PC-3 (cell line): ENCODE measurements at regions not wholly inside any gene's neighbourhood (a gene's known extent, or its start where the extent isn't known, plus 50 kb on each side); places are given as distances from the start of the nearest gene placed in this dataset.

Experiments used
- CTCF ChIP-seq: fragments of 300-600 bp; sonication (generic); conservative IDR thresholded peaks from 2 replicates; pipeline ENCODE4 v1.5.1; 2017; ENCODE audit warnings: antibody characterized with exemption, low read depth, mild to moderate bottlenecking, low read length
- EZH2 ChIP-seq: fragments of 300-600 bp; sonication (generic); IDR thresholded peaks from one replicate; pipeline ENCODE4 v1.6.1; 2017; ENCODE audit warnings: antibody characterized with exemption, mild to moderate bottlenecking, low read length; ENCODE audit not compliant: unreplicated experiment

- no peak for TF ChIP-seq CTCF
- TF ChIP-seq EZH2, result no peak
Observed at GRCh38 chr5:143513720-143514119, 110.2 kb upstream of the NR3C1 start.
